Fibroblast of the aortic adventitia (primary cell): ENCODE measurements at regions not wholly inside any gene's neighbourhood (a gene's known extent, or its start where the extent isn't known, plus 50 kb on each side); places are given as distances from the start of the nearest gene placed in this dataset.

ENCODE experiments used
- DNase-seq: peaks from one replicate; pipeline ENCODE4 v3.0.0-alpha.2; 2010; ENCODE audit warnings: low read depth
- H3K4me3 ChIP-seq: 2 replicates; pipeline ENCODE4 v1.5.1; 2011; ENCODE audit warnings: low read depth, mild to moderate bottlenecking, control low read depth, low read length, moderate library complexity
- CTCF ChIP-seq: IDR thresholded peaks from 2 replicates; pipeline ENCODE4 v1.5.1; 2011; ENCODE audit warnings: mild to moderate bottlenecking, low read length, control low read depth, inconsistent platforms; ENCODE audit not compliant: insufficient read depth

- no peak for TF ChIP-seq CTCF
- no peak overlapping the region for H3K4me3 ChIP-seq
- DNase-seq = no peak
These were observed 462.6 kb upstream of the ADGRL4 start for GRCh38 chr1:79469139-79469538.

- no peak for DNase-seq
- H3K4me3 ChIP-seq = no peak overlapping the region
- no peak for TF ChIP-seq CTCF
These were observed 454.4 kb upstream of the ADGRL4 start for GRCh38 chr1:79460773-79461436.

GRCh38 chr1:79457562-79458224, 451.2 kb upstream of the ADGRL4 start:
- no peak overlapping the region for H3K4me3 ChIP-seq
- no peak for DNase-seq
- TF ChIP-seq CTCF = no peak

GRCh38 chr1:79448426-79448825, 441.9 kb upstream of the ADGRL4 start:
- DNase-seq = peak; percentile 3
- H3K4me3 ChIP-seq = no peak overlapping the region
- no peak for TF ChIP-seq CTCF

GRCh38 chr1:79441238-79441637, 434.7 kb upstream of the ADGRL4 start:
- no peak overlapping the region for H3K4me3 ChIP-seq
- no peak for TF ChIP-seq CTCF
- DNase-seq = no peak

- no peak for TF ChIP-seq CTCF
- H3K4me3 ChIP-seq = no peak overlapping the region
- no peak for DNase-seq
These were observed 431.0 kb upstream of the ADGRL4 start for GRCh38 chr1:79437540-79437939.

- no peak for TF ChIP-seq CTCF
- no peak overlapping the region for H3K4me3 ChIP-seq
- DNase-seq = no peak
These were observed 424.8 kb upstream of the ADGRL4 start for GRCh38 chr1:79431340-79431739.
